HL-60 (cell line): ENCODE measurements at regions not wholly inside any gene's neighbourhood (a gene's known extent, or its start where the extent isn't known, plus 50 kb on each side); places are given as distances from the start of the nearest gene placed in this dataset.

ENCODE experiments used
- DNase-seq, 2 experiments: peaks; one replicate each; pipeline ENCODE4 v3.0.0-alpha.2; 2010 to 2020; ENCODE audit warnings: low read depth in 1 of 2, low spot score in 1 of 2
- H3K27ac ChIP-seq: fragments of 250-450 bp; sonication (Bioruptor Pico); replicated peaks from 2 replicates; pipeline ENCODE4 v1.5.1; 2020; ENCODE audit warnings: mild to moderate bottlenecking, moderate library complexity
- H3K27me3 ChIP-seq: fragments of 250-450 bp; sonication (Bioruptor Pico); 2 replicates; pipeline ENCODE4 v1.5.1; 2021; ENCODE audit warnings: mild to moderate bottlenecking, moderate library complexity; ENCODE audit not compliant: insufficient read depth, poor library complexity, severe bottlenecking
- H3K4me3 ChIP-seq: replicated peaks from 2 replicates; pipeline ENCODE4 v1.5.1; 2011; ENCODE audit warnings: mild to moderate bottlenecking, control low read depth, low read length; ENCODE audit not compliant: insufficient read depth
- GABPA ChIP-seq: IDR thresholded peaks from 2 replicates; pipeline ENCODE4 v1.6.1; 2012; ENCODE audit warnings: low read depth
- POLR2AphosphoS5 ChIP-seq: IDR thresholded peaks from 2 replicates; pipeline ENCODE4 v1.6.1; 2012; ENCODE audit warnings: low read depth
- SPI1 ChIP-seq: IDR thresholded peaks from 2 replicates; pipeline ENCODE4 v1.6.1; 2012; ENCODE audit warnings: low read depth, mild to moderate bottlenecking, borderline replicate concordance
- TF ChIP-seq, protein P1 (sequence below): IDR thresholded peaks from one replicate; pipeline ENCODE4 v1.5.1; 2011; ENCODE audit warnings: low read length, control low read depth, inconsistent platforms; ENCODE audit not compliant: insufficient read depth
- TF ChIP-seq, protein P2 (sequence below): IDR thresholded peaks from 2 replicates; pipeline ENCODE4 v1.6.1; 2012; ENCODE audit warnings: low read depth; ENCODE audit not compliant: insufficient replicate concordance

DNA sequence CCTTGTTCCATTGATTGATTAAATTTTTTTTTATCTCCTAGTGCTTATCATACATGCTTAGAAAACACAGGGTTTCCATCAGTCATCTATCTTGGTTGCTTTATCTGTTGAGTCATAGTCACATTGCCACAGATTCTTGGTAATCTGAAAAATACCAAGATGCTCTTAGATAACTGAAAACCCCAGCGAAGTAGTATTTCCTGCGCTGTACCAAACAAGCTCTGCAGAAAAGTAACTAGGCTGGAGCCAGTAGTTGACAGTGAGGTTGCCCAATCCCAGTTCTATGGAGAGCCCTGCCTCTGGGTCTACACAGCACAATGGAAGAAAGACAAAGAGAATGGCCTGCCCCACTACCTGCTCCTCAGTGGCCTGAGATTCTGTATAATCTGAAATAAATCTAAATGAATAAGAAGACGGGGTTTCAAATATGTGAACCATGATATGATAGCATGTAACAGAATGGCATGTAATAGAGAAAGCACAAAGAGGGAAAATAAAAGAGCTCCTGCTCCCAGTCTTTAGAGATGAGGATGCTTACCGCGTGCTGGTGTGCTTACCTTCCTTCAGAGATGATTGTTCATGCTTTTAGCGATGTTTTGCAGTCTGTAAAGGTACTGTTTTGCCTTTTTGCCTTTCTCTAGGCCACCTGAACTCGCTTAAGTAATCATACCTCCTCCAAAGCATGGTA, 55.3 kb upstream of the RAPGEF2 start:
- no peak for DNase-seq
- H3K4me3 ChIP-seq = no peak overlapping the region
- H3K27ac ChIP-seq = no peak overlapping the region
- H3K27me3 ChIP-seq = no peaks in the 10 kb centered on the region
- TF ChIP-seq POLR2AphosphoS5 (no peak), GABPA (no peak), SPI1 (no peak)
- TF ChIP-seq, protein P1, sequence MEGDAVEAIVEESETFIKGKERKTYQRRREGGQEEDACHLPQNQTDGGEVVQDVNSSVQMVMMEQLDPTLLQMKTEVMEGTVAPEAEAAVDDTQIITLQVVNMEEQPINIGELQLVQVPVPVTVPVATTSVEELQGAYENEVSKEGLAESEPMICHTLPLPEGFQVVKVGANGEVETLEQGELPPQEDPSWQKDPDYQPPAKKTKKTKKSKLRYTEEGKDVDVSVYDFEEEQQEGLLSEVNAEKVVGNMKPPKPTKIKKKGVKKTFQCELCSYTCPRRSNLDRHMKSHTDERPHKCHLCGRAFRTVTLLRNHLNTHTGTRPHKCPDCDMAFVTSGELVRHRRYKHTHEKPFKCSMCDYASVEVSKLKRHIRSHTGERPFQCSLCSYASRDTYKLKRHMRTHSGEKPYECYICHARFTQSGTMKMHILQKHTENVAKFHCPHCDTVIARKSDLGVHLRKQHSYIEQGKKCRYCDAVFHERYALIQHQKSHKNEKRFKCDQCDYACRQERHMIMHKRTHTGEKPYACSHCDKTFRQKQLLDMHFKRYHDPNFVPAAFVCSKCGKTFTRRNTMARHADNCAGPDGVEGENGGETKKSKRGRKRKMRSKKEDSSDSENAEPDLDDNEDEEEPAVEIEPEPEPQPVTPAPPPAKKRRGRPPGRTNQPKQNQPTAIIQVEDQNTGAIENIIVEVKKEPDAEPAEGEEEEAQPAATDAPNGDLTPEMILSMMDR = no peak
- TF ChIP-seq, protein P2, sequence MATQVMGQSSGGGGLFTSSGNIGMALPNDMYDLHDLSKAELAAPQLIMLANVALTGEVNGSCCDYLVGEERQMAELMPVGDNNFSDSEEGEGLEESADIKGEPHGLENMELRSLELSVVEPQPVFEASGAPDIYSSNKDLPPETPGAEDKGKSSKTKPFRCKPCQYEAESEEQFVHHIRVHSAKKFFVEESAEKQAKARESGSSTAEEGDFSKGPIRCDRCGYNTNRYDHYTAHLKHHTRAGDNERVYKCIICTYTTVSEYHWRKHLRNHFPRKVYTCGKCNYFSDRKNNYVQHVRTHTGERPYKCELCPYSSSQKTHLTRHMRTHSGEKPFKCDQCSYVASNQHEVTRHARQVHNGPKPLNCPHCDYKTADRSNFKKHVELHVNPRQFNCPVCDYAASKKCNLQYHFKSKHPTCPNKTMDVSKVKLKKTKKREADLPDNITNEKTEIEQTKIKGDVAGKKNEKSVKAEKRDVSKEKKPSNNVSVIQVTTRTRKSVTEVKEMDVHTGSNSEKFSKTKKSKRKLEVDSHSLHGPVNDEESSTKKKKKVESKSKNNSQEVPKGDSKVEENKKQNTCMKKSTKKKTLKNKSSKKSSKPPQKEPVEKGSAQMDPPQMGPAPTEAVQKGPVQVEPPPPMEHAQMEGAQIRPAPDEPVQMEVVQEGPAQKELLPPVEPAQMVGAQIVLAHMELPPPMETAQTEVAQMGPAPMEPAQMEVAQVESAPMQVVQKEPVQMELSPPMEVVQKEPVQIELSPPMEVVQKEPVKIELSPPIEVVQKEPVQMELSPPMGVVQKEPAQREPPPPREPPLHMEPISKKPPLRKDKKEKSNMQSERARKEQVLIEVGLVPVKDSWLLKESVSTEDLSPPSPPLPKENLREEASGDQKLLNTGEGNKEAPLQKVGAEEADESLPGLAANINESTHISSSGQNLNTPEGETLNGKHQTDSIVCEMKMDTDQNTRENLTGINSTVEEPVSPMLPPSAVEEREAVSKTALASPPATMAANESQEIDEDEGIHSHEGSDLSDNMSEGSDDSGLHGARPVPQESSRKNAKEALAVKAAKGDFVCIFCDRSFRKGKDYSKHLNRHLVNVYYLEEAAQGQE = no peak

DNA sequence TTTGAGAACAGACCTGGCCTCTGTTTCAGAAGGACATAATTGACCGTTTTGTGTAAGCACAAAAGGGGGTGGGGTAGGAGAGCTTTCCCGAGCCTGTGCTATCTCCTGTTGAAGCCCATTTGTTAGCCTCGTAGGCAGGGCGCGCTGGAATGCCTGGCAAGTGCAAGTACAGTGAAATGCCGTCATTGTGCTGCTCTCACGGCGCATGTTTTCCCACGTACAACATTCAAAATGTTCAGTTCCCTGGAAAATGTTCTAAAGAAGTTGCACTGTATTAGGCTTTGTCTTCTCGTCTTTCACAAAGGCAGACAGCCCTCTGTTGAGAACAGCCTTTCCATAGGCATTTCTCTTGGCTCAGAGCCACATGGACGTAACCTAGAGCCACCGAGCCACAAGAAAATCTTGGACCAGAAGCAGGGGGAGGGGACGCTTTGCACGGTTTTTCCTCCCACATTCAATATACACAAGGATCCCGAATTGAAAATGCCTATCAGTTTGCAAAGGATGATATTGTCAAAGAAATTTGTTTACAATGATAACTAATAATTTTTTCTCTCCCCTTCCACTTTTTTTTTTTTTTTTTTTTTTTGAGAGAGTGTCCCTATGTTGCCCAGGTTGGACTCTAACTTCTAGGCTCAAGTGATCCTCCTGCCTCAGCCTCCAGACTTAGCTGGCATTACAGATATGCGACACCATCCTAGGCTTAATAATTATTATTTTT, 54.6 kb upstream of the RAPGEF2 start:
- no peaks in the 10 kb centered on the region for H3K27me3 ChIP-seq
- H3K27ac ChIP-seq = no peak overlapping the region
- no peak overlapping the region for H3K4me3 ChIP-seq
- DNase-seq = no peak
- no peak for TF ChIP-seq GABPA
- TF ChIP-seq, protein P2 = no peak
- no peak for TF ChIP-seq POLR2AphosphoS5
- no peak for TF ChIP-seq SPI1
- TF ChIP-seq, protein P1 = no peak

DNA sequence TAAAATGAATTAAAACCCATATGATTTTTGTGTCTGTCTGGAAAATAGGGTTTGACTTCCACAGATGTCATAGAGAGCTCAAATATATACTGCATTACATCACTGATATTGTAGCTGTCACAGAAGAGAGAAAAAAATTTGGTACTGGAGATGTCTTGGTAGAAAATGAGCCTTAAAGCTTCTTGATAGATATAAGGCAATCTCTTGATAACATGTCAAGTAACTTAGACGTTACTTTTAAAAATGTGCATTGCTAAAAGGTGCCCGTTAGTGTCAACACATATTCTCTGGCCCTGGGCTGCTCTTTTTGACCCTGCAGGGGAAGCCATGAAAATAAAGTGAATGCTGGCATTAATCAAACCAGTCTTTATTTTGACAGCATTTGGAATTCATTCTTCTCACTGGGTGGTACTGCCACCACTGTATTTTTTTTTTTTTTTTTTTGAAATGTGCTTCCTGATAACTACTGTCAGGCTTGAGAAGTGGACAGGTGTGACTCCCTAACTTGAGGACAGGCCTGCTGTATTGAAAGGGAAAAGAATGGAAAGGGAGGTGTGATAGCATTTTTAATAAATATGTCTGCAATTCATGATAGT, 53.0 kb upstream of the RAPGEF2 start:
- Histone ChIP-seq H3K4me3 (no peak overlapping the region), H3K27me3 (no peaks in the 10 kb centered on the region), H3K27ac (no peak overlapping the region)
- TF ChIP-seq POLR2AphosphoS5 = no peak
- TF ChIP-seq, protein P1 = no peak
- no peak for TF ChIP-seq GABPA
- no peak for TF ChIP-seq SPI1
- TF ChIP-seq, protein P2 = no peak
- DNase-seq = no peak
